CD4-positive, alpha-beta memory T cell (primary cell): ENCODE measurements at regions not wholly inside any gene's neighbourhood (a gene's known extent, or its start where the extent isn't known, plus 50 kb on each side); places are given as distances from the start of the nearest gene placed in this dataset.

ENCODE experiments used
- CTCF ChIA-PET: fragments of 350-600 bp; sonication (Branson Sonifier 250); formaldehyde crosslinking; loops from one replicate; lab custom pipeline; 2021; ENCODE audit warnings: inconsistent platforms; ENCODE audit not compliant: partially characterized antibody; lab: Charles Lee
- POLR2A ChIA-PET: fragments of 350-600 bp; sonication (Branson Sonifier 250); formaldehyde crosslinking; loops from one replicate; lab custom pipeline; 2021; ENCODE audit not compliant: partially characterized antibody; lab: Charles Lee
- DNase-seq, 5 donors: peaks; one replicate each; pipeline versions ENCODE4 v3.0.0 to v3.0.0-alpha.2; 2020 to 2022; ENCODE audit warnings: mixed read lengths in 1 of 5
- H3K27ac ChIP-seq: one replicate; pipeline ENCODE4 v1.7.0; 2013; ENCODE audit warnings: low read depth, low read length
- H3K27me3 ChIP-seq: 2 replicates; pipeline ENCODE4 v1.7.0; 2013; ENCODE audit warnings: mild to moderate bottlenecking, low read length, moderate library complexity; ENCODE audit not compliant: insufficient read depth
- H3K36me3 ChIP-seq: 2 replicates; pipeline ENCODE4 v1.7.0; 2013; ENCODE audit warnings: mild to moderate bottlenecking, low read length, moderate library complexity; ENCODE audit not compliant: insufficient read depth
- H3K4me1 ChIP-seq: 2 replicates; pipeline ENCODE4 v1.7.0; 2013; ENCODE audit warnings: mild to moderate bottlenecking, low read length, moderate library complexity; ENCODE audit not compliant: insufficient read depth
- H3K4me3 ChIP-seq, 2 donors: one replicate each; pipeline ENCODE4 v1.7.0; 2013; ENCODE audit warnings: low read length in 2 of 2, mild to moderate bottlenecking in 1 of 2
- H3K9me3 ChIP-seq, 2 donors: one replicate each; pipeline ENCODE4 v1.7.0; 2013; ENCODE audit warnings: low read length in 2 of 2, control low read depth in 1 of 2; ENCODE audit not compliant: control insufficient read depth in 1 of 2
- H3K27ac Mint-ChIP-seq, 7 donors: one replicate each; pipeline ENCODE4 v1.8.0; 2020 to 2021; ENCODE audit warnings: mixed read lengths in 7 of 7, mild to moderate bottlenecking in 6 of 7, inconsistent platforms in 3 of 7, moderate library complexity in 3 of 7
- H3K27me3 Mint-ChIP-seq, 2 donors: one replicate each; pipeline ENCODE4 v1.8.0; 2020 to 2021; ENCODE audit warnings: mixed read lengths in 2 of 2
- H3K36me3 Mint-ChIP-seq, 2 donors: one replicate each; pipeline ENCODE4 v1.8.0; 2020 to 2021; ENCODE audit warnings: mixed read lengths in 2 of 2, inconsistent platforms in 1 of 2, mild to moderate bottlenecking in 1 of 2
- H3K4me1 Mint-ChIP-seq, 4 donors: one replicate each; pipeline ENCODE4 v1.8.0; 2020 to 2021; ENCODE audit warnings: mixed read lengths in 4 of 4, mild to moderate bottlenecking in 1 of 4
- H3K4me3 Mint-ChIP-seq, 8 donors: one replicate each; pipeline ENCODE4 v1.8.0; 2020 to 2021; ENCODE audit warnings: mixed read lengths in 8 of 8, mild to moderate bottlenecking in 7 of 8, moderate library complexity in 6 of 8, inconsistent platforms in 3 of 8
- H3K9me3 Mint-ChIP-seq, 8 donors: one replicate each; pipeline ENCODE4 v1.8.0; 2020 to 2021; ENCODE audit warnings: mixed read lengths in 8 of 8, mild to moderate bottlenecking in 5 of 8, inconsistent platforms in 3 of 8, moderate library complexity in 1 of 8
- intact Hi-C: fragments of 100-400 bp; cut with micrococcal nuclease; formaldehyde crosslinking; loops from one replicate; pipeline ENCODE4 v1.15.1; 2023

- no peak for DNase-seq
- Mint-ChIP-seq H3K4me3 (no peak overlapping the region), H3K27me3 (no peaks in the 10 kb centered on the region), H3K4me1 (no peaks in the 10 kb centered on the region), H3K36me3 (no peaks in the 10 kb centered on the region), H3K27ac (no peak overlapping the region), H3K9me3 (peaks cover 0 to 14% (median 5%) of the 10 kb centered on the region in 8 donors)
- H3K4me1 ChIP-seq, result no peaks in the 10 kb centered on the region
- ChIA-PET CTCF (no interaction called here), POLR2A (no interaction called here)
- H3K4me3 ChIP-seq, result no peak overlapping the region
- H3K36me3 ChIP-seq, result no peaks in the 10 kb centered on the region
- no peaks in the 10 kb centered on the region for H3K9me3 ChIP-seq
- H3K27me3 ChIP-seq, result no peaks in the 10 kb centered on the region
- intact Hi-C loops, result no loop called here
- no peak overlapping the region for H3K27ac ChIP-seq
Measured at GRCh38 chr15:37520026-37520425, 414.4 kb upstream of the TMCO5A start.

DNA sequence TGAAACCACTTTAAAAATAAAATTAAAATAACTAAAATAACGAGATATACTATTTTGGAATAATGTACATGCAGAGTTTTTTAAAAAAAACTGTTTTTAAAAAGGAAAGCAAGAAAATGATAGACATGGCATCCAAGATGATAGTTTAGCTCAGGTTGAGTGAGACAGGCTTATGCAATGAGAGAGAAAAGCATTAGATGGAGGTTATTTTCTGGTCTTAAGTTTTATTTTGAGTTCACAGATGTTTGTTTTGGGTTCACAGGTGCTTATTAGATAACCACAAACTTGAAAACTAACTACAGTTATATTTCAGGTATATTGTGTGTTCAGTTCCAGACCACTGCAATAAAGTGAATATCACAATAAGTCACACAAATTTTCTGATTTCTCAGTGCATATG, 413.6 kb upstream of the TMCO5A start:
- ChIA-PET CTCF (no interaction called here), POLR2A (no interaction called here)
- no peaks in the 10 kb centered on the region for H3K36me3 ChIP-seq
- Mint-ChIP-seq H3K27ac (no peak overlapping the region), H3K36me3 (no peaks in the 10 kb centered on the region), H3K4me3 (no peak overlapping the region), H3K4me1 (no peaks in the 10 kb centered on the region), H3K27me3 (no peaks in the 10 kb centered on the region), H3K9me3 (peaks cover 0 to 13% (median 5%) of the 10 kb centered on the region in 8 donors)
- DNase-seq, result no peak
- H3K4me3 ChIP-seq, result no peak overlapping the region
- H3K27me3 ChIP-seq, result no peaks in the 10 kb centered on the region
- H3K27ac ChIP-seq, result no peak overlapping the region
- intact Hi-C loops, result no loop called here
- H3K9me3 ChIP-seq, result no peaks in the 10 kb centered on the region
- H3K4me1 ChIP-seq, result no peaks in the 10 kb centered on the region

GRCh38 chr15:37524601-37525000, 409.8 kb upstream of the TMCO5A start:
- ChIA-PET CTCF (no interaction called here), POLR2A (no interaction called here)
- Mint-ChIP-seq H3K9me3 (peaks cover 0 to 14% (median 3%) of the 10 kb centered on the region in 8 donors), H3K27me3 (no peaks in the 10 kb centered on the region), H3K27ac (no peak overlapping the region), H3K4me3 (no peak overlapping the region), H3K4me1 (no peaks in the 10 kb centered on the region), H3K36me3 (no peaks in the 10 kb centered on the region)
- Histone ChIP-seq H3K36me3 (no peaks in the 10 kb centered on the region), H3K4me3 (no peak overlapping the region), H3K9me3 (no peaks in the 10 kb centered on the region), H3K27me3 (no peaks in the 10 kb centered on the region), H3K27ac (no peak overlapping the region), H3K4me1 (no peaks in the 10 kb centered on the region)
- intact Hi-C loops, result no loop called here
- no peak for DNase-seq

GRCh38 chr15:37528432-37528831, 406.0 kb upstream of the TMCO5A start:
- CTCF ChIA-PET, result no interaction called here
- Mint-ChIP-seq H3K27me3 (no peaks in the 10 kb centered on the region), H3K36me3 (no peaks in the 10 kb centered on the region), H3K9me3 (peaks cover 0 to 18% (median 7%) of the 10 kb centered on the region in 8 donors), H3K4me3 (no peak overlapping the region), H3K27ac (no peak overlapping the region), H3K4me1 (no peaks in the 10 kb centered on the region)
- POLR2A ChIA-PET, result no interaction called here
- Histone ChIP-seq H3K27me3 (no peaks in the 10 kb centered on the region), H3K4me3 (no peak overlapping the region), H3K4me1 (no peaks in the 10 kb centered on the region), H3K27ac (no peak overlapping the region), H3K9me3 (no peaks in the 10 kb centered on the region), H3K36me3 (no peaks in the 10 kb centered on the region)
- intact Hi-C loops, result no loop called here
- DNase-seq, result no peak

DNA sequence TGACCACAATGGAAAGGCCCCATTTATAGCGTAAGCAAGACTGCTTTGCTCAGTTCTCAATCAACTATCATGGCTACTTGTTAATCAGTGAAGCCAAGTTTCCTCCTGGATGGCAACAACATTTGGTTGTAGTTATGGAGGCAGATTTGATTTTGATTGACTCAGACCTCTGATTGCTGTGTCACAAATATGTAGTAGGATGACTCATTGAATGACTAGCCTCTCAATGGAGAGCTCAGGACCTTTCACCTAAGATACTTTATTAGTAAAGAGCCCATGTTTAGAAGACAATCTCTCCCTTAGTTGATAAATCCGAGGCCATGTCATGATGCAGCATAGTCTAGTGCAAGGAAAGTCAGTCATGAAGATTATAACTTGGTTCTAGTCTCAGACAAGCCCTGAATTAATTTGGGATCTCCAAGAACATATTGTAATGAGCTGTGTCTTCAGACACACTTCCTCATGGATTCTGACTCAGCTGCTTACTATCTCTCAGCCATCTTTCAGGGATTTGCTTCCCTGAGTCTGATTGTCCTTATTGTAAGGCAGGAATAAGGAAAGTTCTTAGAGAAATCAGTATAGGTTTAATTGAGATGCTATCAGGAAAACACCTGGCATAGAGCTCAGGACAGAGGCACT, 397.4 kb upstream of the TMCO5A start:
- H3K27me3 ChIP-seq, result no peaks in the 10 kb centered on the region
- H3K9me3 Mint-ChIP-seq, result peaks cover 0 to 22% (median 8%) of the 10 kb centered on the region in 8 donors
- H3K4me3 ChIP-seq, result no peak overlapping the region
- H3K27ac ChIP-seq, result no peak overlapping the region
- no peaks in the 10 kb centered on the region for H3K36me3 Mint-ChIP-seq
- no peaks in the 10 kb centered on the region for H3K4me1 ChIP-seq
- CTCF ChIA-PET, result no interaction called here
- POLR2A ChIA-PET, result no interaction called here
- no peak for DNase-seq
- no peaks in the 10 kb centered on the region for H3K9me3 ChIP-seq
- H3K4me3 Mint-ChIP-seq, result no peak overlapping the region
- intact Hi-C loops, result no loop called here
- H3K4me1 Mint-ChIP-seq, result no peaks in the 10 kb centered on the region
- no peaks in the 10 kb centered on the region for H3K27me3 Mint-ChIP-seq
- H3K36me3 ChIP-seq, result no peaks in the 10 kb centered on the region
- no peak overlapping the region for H3K27ac Mint-ChIP-seq

GRCh38 chr15:37537802-37538201, 396.6 kb upstream of the TMCO5A start:
- ChIA-PET CTCF (no interaction called here), POLR2A (no interaction called here)
- Mint-ChIP-seq H3K36me3 (no peaks in the 10 kb centered on the region), H3K4me1 (no peaks in the 10 kb centered on the region), H3K27me3 (no peaks in the 10 kb centered on the region), H3K9me3 (peaks cover 0 to 18% (median 6%) of the 10 kb centered on the region in 8 donors), H3K27ac (no peak overlapping the region), H3K4me3 (no peak overlapping the region)
- H3K27ac ChIP-seq, result no peak overlapping the region
- H3K27me3 ChIP-seq, result no peaks in the 10 kb centered on the region
- no peak overlapping the region for H3K4me3 ChIP-seq
- no peaks in the 10 kb centered on the region for H3K36me3 ChIP-seq
- H3K9me3 ChIP-seq, result no peaks in the 10 kb centered on the region
- DNase-seq, result no peak
- H3K4me1 ChIP-seq, result no peaks in the 10 kb centered on the region
- intact Hi-C loops, result no loop called here

DNA sequence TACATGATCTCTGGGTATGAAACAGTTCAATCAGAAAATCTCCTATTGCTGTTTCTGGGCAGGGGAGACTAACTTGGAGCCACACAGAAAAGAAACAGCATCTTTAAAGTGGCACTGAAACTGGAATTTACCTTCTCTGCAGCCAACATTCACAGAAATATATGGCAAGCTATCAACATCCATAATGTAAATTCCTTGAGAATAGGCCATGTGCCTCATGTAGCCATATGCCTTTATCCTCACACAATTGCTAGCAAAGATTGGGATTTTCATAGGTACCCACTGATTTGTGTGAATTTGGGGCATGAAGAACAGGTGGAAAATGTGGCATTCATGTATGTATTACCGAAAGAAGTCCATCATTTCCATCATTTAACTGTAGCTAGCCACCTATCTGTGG, 386.3 kb upstream of the TMCO5A start:
- no peaks in the 10 kb centered on the region for H3K9me3 ChIP-seq
- H3K4me3 Mint-ChIP-seq, result no peak overlapping the region
- CTCF ChIA-PET, result no interaction called here
- no peak for DNase-seq
- H3K27ac Mint-ChIP-seq, result no peak overlapping the region
- H3K36me3 Mint-ChIP-seq, result no peaks in the 10 kb centered on the region
- H3K27me3 ChIP-seq, result no peaks in the 10 kb centered on the region
- H3K27ac ChIP-seq, result no peak overlapping the region
- H3K27me3 Mint-ChIP-seq, result no peaks in the 10 kb centered on the region
- no peak overlapping the region for H3K4me3 ChIP-seq
- intact Hi-C loops, result no loop called here
- no peaks in the 10 kb centered on the region for H3K4me1 Mint-ChIP-seq
- H3K36me3 ChIP-seq, result no peaks in the 10 kb centered on the region
- peaks cover 0 to 12% (median 0%) of the 10 kb centered on the region in 8 donors for H3K9me3 Mint-ChIP-seq
- POLR2A ChIA-PET, result no interaction called here
- no peaks in the 10 kb centered on the region for H3K4me1 ChIP-seq
